NCI-H146 (cell line): ENCODE measurements at regions not wholly inside any gene's neighbourhood (a gene's known extent, or its start where the extent isn't known, plus 50 kb on each side); places are given as distances from the start of the nearest gene placed in this dataset.

Experiments
- DNase-seq: peaks from one replicate; lab custom pipeline; 2025; lab: John Stamatoyannopoulos, UW

DNA sequence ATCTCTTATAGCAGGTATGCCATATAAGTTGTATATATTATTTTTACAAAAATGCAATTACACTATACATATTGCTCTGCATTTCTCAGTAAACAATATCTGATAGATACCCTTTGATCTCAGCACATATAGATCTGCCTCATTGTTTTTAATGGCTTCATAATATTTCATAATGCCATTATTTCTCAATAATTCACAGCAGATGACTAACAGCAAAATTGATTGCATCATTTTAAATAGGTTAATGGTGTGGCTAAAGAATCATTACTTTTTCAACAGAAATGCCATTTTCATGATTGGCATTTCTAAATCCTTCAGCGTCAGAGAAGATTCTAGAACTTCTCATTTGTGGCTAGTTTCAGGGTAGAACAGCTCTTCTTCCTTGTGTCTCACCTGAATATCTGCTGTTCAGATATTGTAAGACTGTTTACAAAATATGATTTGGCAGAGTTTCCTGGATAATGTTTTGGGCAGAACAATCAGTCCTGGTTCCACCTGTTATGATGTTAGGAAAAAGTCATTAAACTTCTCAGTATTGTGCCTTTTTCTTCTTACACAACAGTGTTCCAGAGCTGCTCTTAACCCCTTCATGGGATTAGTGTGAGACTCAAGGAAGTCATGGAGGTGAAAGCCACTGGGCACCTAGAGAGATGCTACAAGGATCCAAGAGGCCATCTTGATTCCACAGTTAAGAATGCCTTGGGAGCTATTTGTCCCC lies 397.6 kb upstream of the THBS1 start:
- no peak for DNase-seq

- DNase-seq: no peak
These were observed 396.0 kb upstream of the THBS1 start for GRCh38 chr15:39184701-39185390.

- DNase-seq: no peak
These were observed 392.6 kb upstream of the THBS1 start for GRCh38 chr15:39188314-39188713.

GRCh38 chr15:39188930-39189329 lies 391.9 kb upstream of the THBS1 start:
- no peak for DNase-seq

- DNase-seq: no peak
These were observed 389.0 kb upstream of the THBS1 start for GRCh38 chr15:39191871-39192291.

- no peak for DNase-seq
These were observed 388.5 kb upstream of the THBS1 start for GRCh38 chr15:39192351-39192750.

DNA sequence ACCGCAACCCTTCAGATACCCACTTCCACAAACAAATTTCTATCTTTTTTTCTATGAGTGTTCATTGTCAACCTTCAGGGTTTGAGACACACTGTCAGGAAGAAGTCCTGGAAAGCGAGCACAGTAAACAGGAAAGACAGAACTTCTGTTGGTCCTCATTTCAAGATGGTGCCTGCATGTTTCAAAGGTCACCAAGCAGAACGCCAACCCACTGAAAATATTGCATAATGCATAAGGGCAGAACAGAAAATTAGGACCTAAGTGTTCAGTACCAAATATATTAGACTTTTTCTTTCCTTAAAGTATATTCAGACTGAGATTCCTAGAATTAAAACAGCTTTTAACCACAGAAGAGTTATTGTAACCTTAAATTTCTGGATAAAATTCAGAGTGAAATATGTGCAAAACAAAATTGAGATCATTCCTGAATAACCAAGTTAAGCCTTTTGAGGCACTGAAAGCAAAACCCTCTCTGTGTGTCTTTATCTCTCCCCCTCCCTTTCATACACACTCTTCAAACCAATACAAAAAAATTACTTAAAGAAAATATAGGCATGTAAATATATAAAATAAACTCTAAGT lies 387.8 kb upstream of the THBS1 start:
- DNase-seq: no peak

GRCh38 chr15:39193611-39194010 lies 387.3 kb upstream of the THBS1 start:
- DNase-seq: no peak

DNA sequence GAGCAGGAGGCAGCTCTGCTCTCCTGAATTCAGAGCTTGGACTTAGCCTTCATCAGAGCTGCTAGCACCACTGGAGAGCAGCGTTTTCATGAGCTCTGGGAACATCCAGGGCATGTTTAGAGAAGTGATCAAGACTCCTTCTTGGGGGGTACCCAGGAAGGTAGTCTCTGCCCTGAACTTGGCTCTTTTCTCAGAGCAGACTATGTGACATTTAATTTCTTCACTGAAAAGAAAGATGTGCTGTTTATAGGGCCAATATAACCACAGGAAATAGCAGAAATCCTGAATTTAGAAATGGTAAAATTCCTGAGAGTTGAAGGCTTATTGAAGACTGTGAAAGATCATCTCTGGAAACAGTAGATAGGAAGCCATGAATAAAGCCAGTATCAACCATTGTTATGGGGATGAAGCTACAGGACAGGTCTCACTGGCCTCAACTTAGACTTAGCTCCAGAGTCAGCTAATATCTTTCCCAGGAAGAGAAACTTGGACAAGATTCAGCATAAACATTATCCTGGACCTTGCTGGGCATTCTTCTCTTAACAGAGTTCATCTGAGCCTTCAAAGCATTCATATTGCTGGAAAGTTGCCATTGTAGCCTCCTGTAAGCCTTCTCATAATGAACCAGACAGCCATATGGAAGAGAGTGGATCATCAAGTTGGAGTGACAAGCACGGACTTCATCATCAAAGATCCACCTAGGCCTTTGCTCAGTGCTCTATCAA lies 386.6 kb upstream of the THBS1 start:
- DNase-seq: no peak

DNA sequence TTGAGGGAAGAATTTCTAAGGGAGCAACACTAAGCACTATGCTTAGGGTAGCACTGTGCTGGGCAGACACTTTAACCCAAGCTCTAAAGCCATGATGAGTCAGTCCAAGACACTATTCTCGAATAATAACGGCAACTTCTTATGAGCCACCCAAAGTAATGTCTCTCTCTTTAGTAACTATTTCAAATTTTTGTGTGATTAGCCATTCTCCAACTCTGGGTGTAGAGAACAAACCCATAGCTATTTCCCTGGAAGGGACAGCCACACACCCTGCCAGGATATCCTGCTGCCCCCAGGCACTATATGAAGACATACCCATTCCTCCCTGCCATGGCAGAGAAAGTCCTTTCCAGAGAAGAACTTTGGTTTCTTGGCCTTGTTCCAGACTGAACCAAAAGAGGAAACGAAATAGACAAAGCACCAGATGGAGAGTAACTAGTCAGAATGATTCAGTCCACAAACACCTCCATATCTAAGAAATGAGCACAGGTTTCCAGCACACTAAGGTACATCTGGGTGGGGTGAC lies 384.9 kb upstream of the THBS1 start:
- DNase-seq: no peak

- DNase-seq: no peak
These were observed 382.6 kb upstream of the THBS1 start for GRCh38 chr15:39198044-39199000.

DNA sequence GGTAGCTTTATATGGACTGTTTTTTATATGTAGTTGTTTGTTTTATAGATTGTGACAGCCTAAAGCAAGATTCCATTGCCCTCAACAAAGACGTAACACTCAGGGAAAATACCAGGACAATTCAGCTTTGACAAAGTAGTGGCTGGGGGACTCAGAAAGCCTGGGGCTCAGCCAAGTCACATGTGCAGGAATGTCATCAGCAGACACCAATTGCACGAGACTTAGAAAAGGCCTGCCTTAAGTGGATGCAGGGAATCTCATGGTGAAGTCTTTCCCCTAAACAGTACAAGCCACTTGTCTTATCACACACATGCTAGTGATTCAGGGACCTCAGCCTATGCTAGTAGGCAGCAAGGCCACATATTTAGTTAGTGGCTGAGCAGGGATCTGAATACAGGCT lies 381.8 kb upstream of the THBS1 start:
- DNase-seq: no peak

DNA sequence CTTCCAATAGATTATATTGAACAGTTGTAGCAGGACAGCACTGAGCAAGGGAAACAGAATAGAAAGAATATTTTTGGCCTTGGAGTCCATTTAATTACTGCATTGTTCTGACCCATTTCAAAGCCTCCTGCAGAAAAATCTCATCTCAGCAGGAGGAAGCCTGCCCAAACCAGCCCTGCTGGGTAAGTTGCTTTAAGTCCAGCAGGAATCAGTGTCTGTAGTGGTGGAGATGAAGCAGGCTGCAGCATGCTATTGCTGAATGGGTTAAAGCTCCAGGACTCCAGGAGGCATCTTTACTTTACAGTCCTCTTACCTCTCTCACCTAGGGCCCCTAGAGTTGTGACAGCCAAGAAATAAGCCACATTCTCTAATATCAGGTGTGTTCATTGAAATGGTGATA lies 380.3 kb upstream of the THBS1 start:
- no peak for DNase-seq

GRCh38 chr15:39202641-39203040 lies 378.2 kb upstream of the THBS1 start:
- DNase-seq: no peak

DNA sequence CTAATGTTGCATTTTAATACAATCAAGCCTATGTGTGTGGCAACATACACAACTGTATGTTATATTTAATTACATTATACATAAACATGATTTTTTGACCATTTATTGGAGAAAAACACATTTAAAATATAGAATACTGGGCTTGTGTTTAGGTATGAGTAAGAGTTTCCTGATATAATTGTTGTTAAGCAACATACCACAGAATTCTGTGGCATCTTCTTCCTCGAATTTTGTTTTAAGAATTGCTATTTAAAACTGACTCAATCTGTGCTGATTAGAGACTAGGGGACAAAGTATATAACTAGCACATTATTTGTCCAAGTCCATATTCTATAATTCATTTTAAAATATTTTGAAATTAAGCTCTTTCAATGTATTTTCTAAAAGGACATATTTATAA lies 376.8 kb upstream of the THBS1 start:
- DNase-seq: no peak

DNA sequence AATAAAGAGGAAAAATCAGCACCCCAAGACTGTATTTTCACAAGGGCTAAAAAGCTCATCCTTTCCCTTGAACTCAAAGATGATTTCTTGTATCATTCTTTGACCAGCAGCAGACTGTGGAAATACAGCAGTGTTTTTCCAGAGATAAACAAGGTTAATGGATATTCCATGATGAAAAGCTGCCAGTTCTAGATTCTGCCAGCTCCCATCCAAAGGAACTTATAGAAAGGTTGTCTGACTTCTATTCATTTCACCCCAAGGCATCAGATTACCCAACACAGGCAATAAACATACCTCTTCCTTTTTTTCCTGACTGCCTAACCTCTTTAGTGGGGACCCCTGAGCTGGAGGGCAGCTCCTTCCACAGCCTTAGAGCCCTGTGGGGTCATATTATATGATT lies 375.8 kb upstream of the THBS1 start:
- DNase-seq: no peak

GRCh38 chr15:39205506-39206371 lies 375.1 kb upstream of the THBS1 start:
- DNase-seq: no peak

GRCh38 chr15:39207532-39208115 lies 373.3 kb upstream of the THBS1 start:
- DNase-seq: no peak

GRCh38 chr15:39208187-39208586 lies 372.7 kb upstream of the THBS1 start:
- no peak for DNase-seq
